ENCODE measurements at regions not wholly inside any gene's neighbourhood (a gene's known extent, or its start where the extent isn't known, plus 50 kb on each side); places are given as distances from the start of the nearest gene placed in this dataset.

DNA sequence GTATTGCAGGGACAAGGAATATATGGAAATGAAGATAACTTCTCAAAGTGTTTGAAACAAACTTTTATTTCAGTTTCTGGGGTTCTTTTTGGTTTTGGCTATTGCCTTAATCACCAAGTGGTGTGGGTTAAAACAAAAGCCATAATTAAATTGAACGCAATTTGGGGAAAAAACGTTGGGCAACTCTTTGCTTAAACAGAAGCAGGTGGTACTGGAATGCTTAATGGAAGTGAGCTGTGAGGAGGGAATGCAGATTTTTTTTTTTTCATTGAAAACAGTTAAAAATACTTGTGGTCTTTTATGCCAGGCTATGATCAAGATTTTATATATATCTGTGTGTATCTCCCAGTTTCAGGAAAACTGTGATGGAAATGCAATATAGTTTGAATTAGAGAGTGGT, 195.7 kb upstream of the TUT7 start:
- no peak overlapping the region for H3K4me3 ChIP-seq (ENCODE audit: low read depth, low read length)
- peak; percentile 21 for DNase-seq (ENCODE audit: low read depth, low spot score)
- TF ChIP-seq, protein P1, sequence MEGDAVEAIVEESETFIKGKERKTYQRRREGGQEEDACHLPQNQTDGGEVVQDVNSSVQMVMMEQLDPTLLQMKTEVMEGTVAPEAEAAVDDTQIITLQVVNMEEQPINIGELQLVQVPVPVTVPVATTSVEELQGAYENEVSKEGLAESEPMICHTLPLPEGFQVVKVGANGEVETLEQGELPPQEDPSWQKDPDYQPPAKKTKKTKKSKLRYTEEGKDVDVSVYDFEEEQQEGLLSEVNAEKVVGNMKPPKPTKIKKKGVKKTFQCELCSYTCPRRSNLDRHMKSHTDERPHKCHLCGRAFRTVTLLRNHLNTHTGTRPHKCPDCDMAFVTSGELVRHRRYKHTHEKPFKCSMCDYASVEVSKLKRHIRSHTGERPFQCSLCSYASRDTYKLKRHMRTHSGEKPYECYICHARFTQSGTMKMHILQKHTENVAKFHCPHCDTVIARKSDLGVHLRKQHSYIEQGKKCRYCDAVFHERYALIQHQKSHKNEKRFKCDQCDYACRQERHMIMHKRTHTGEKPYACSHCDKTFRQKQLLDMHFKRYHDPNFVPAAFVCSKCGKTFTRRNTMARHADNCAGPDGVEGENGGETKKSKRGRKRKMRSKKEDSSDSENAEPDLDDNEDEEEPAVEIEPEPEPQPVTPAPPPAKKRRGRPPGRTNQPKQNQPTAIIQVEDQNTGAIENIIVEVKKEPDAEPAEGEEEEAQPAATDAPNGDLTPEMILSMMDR (IDR thresholded peaks at IDR 0.05; ENCODE audit: insufficient read depth, low read length, missing control alignments) = no peak
- ChIA-PET POLR2A (interaction anchor here (1.1 kb wide), 1 partner anchor 44 kb away, joined by 4 read pairs; no protein-coding TSS in a partner anchor), CTCF (no interaction called here)

DNA sequence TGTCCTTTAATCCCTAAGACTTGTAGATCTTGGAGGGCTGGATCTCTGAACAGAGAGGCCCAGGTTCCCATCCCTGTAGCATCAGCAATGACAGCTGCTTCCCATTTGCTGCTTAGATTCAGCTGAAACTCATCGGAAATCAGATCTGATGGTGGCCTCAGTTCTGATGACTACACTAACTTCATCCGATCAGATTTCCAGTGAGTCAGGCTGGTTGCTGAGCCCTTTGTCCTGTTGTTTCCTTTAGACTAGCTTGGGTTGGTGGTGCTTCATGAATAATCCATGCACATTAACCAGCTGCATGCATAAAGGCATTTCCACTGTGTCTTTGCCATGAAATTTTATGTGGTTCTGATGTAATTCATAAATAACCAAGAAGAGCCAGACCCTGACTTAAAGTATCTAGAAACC, 195.2 kb upstream of the TUT7 start:
- DNase-seq (ENCODE audit: low read depth, low spot score) = peak; percentile 77
- TF ChIP-seq, protein P1 (IDR thresholded peaks at IDR 0.05; ENCODE audit: insufficient read depth, low read length, missing control alignments) = no peak
- POLR2A ChIA-PET = interaction anchor here (1.1 kb wide), 1 partner anchor 43 kb away, joined by 4 read pairs; no protein-coding TSS in a partner anchor
- CTCF ChIA-PET = interaction anchor here (1.0 kb wide), 1 partner anchor 63 kb away, joined by 4 read pairs; no protein-coding TSS in a partner anchor
- H3K4me3 ChIP-seq (ENCODE audit: low read depth, low read length) = no peak overlapping the region

DNA sequence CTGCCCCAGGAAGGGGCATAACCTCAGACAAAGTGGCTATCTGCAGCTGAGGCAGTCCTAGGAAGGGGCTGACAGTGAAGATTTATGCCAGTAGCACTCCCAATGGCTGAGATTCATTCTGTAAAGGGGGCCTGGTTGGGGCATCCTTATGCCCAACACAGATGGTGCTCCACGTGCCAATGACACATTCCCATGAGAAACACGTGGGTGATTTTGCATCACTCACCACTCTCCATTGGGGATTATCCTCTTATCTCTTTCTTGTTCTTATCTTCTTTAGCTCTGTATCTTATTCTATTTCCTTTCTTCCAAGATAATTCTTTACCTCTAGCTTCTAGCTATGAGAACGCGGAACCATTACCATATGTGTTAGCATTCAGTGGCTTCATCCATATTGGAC, 194.0 kb upstream of the TUT7 start:
- no peak overlapping the region for H3K4me3 ChIP-seq (ENCODE audit: low read depth, low read length)
- no peak for DNase-seq (ENCODE audit: low read depth, low spot score)
- CTCF ChIA-PET = interaction anchor here (0.9 kb wide), 1 partner anchor 9 kb away, joined by 3 read pairs; no protein-coding TSS in a partner anchor
- TF ChIP-seq, protein P1 (IDR thresholded peaks at IDR 0.05; ENCODE audit: insufficient read depth, low read length, missing control alignments) = no peak
- POLR2A ChIA-PET = no interaction called here

DNA sequence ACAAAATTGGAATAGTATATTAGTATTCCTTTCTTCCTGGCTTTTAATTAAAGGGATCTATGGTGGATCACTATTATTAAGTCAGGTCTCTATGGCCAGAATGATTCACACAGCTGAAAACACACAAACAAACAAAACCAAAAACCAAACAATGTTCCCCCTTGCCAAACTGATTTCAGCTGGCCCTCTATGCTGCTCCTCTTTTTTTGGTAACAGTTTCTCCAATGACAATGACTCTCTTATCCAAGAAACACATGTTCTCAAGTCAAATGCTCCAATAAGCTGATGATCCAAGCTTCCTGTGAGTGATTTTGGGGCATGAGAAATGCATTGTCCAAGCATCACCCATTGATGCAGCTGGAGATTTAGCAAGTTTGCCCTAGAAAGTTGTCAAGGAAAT, 193.4 kb upstream of the TUT7 start:
- ChIA-PET POLR2A (no interaction called here), CTCF (interaction anchor here (0.9 to 1.4 kb wide), 2 partner anchors 9 to 61 kb away, joined by 3 to 4 read pairs; no protein-coding TSS in a partner anchor)
- TF ChIP-seq, protein P1 (IDR thresholded peaks at IDR 0.05; ENCODE audit: insufficient read depth, low read length, missing control alignments) = no peak
- DNase-seq (ENCODE audit: low read depth, low spot score) = no peak
- no peak overlapping the region for H3K4me3 ChIP-seq (ENCODE audit: low read depth, low read length)

DNA sequence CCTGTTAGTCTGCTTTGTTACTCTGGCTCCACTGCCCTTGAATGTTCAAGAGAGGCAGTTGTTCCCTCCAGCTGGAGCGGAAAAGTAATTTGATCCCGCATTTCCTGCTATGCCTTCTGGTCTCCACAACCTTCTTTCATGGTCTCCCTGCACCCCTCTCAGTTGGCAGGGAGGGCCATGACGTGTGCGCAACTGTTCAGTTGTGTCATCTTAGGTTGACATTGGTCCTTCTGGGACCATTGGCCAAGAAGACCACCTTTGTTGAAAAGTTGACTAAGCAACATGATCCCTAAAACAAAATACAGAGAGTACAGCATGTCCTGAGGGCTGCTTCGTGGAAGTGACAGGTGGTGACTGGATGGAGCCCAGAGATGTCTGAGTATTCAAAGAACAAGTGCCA, 192.5 kb upstream of the TUT7 start:
- CTCF ChIA-PET = interaction anchor here (0.6 to 1.4 kb wide), 3 partner anchors 8 to 60 kb away, joined by 3 to 4 read pairs (median 3); no protein-coding TSS in a partner anchor
- DNase-seq (ENCODE audit: low read depth, low spot score) = no peak
- POLR2A ChIA-PET = no interaction called here

DNA sequence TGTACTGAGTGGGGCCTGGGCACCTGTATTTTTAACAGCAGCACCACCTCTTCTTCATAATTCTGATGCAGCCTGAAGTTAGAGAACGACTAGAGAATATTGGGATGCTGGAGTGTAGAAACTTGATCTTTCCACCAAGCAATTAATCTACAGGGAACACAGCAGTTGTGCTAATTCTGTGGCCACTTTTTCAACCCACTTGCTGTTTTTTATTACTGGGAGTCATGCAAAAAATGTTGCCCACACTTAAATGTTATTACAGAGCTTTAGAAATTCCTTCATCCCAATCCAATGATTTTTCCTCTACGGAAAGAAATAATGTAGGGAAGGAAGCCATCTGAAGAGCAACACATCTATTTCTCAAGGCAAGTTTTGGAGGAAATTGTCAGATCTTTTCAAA, 190.9 kb upstream of the TUT7 start:
- no peak overlapping the region for H3K4me3 ChIP-seq (ENCODE audit: low read depth, low read length)
- TF ChIP-seq, protein P1 (IDR thresholded peaks at IDR 0.05; ENCODE audit: insufficient read depth, low read length, missing control alignments) = no peak
- CTCF ChIA-PET = no interaction called here
- POLR2A ChIA-PET = no interaction called here
- DNase-seq (ENCODE audit: low read depth, low spot score) = no peak

More for the DNA sequence above, 192.5 kb upstream of the TUT7 start:
- H3K4me3 ChIP-seq (ENCODE audit: low read depth, low read length) = no peak overlapping the region
- TF ChIP-seq, protein P1 (IDR thresholded peaks at IDR 0.05; ENCODE audit: insufficient read depth, low read length, missing control alignments) = no peak
